ENCODE measurements at regions not wholly inside any gene's neighbourhood (a gene's known extent, or its start where the extent isn't known, plus 50 kb on each side); places are given as distances from the start of the nearest gene placed in this dataset.

DNA sequence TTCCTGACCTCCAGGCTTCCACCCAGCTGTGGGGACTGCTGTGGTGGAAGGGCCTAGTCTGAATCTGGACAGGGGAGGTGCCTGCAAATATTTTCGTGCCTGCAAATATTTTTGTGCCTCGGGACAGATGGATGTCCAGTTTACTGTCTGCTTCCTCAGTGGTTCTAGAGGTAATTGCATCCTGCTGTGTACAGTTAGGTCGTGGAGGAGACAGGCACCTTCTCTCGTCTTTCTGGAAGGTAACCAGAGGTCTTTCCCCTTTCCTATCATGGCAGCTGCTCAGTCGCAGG is 53.8 kb upstream of the TINAGL1 start:
- no peak for TF ChIP-seq POLR2AphosphoS5 (IDR thresholded peaks at IDR 0.05)
- no peak for TF ChIP-seq EP300 (IDR thresholded peaks at IDR 0.05)
- TF ChIP-seq, protein P1, sequence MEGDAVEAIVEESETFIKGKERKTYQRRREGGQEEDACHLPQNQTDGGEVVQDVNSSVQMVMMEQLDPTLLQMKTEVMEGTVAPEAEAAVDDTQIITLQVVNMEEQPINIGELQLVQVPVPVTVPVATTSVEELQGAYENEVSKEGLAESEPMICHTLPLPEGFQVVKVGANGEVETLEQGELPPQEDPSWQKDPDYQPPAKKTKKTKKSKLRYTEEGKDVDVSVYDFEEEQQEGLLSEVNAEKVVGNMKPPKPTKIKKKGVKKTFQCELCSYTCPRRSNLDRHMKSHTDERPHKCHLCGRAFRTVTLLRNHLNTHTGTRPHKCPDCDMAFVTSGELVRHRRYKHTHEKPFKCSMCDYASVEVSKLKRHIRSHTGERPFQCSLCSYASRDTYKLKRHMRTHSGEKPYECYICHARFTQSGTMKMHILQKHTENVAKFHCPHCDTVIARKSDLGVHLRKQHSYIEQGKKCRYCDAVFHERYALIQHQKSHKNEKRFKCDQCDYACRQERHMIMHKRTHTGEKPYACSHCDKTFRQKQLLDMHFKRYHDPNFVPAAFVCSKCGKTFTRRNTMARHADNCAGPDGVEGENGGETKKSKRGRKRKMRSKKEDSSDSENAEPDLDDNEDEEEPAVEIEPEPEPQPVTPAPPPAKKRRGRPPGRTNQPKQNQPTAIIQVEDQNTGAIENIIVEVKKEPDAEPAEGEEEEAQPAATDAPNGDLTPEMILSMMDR (IDR thresholded peaks at IDR 0.05): no peak
- no peak for TF ChIP-seq POLR2A (IDR thresholded peaks at IDR 0.05)

Data from stomach (tissue), 4 donors.